Erythroblast (primary cell): ENCODE measurements at regions not wholly inside any gene's neighbourhood (a gene's known extent, or its start where the extent isn't known, plus 50 kb on each side); places are given as distances from the start of the nearest gene placed in this dataset.
A peak's percentile ranks its signal among the peaks of the same experiment; 100 is the strongest.
"Not testable (repeated sequence)": the region's sequence is repeated elsewhere in the genome, so short reads cannot be mapped to it uniquely, and the experiment has no call there.

ENCODE experiments used
- DNase-seq, 2 experiments: peaks; one replicate each; lab custom pipeline; 2025; lab: John Stamatoyannopoulos, UW
- GATA1 ChIP-seq: IDR thresholded peaks from 2 replicates; pipeline ENCODE4 v1.6.1; 2011; ENCODE audit warnings: low read depth, mild to moderate bottlenecking, control low read depth, low read length, moderate library complexity
- POLR2A ChIP-seq: IDR thresholded peaks from 2 replicates; pipeline ENCODE4 v1.6.1; 2011; ENCODE audit warnings: mild to moderate bottlenecking, low read length

DNA sequence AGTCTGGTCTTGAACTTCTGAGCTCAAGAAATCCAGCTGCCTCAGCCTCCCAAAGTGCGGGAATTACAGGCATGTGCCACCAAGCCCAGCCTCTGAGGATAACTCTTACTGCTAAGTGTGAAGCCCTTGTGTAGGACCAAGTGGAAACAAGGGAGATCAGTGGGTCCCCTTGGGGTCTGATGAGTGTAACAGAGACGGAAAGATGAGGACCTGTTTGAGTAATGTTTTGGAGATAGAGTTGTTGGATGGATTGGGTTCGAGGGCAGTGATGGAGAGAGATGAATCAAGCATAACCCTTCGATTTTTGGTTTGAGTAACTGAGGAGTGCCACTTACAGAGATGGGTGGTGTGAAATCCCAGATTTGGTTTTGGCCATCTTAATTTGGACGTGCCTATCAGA lies 378.7 kb downstream of the ANAPC1 start:
- DNase-seq, result not testable (repeated sequence)

DNA sequence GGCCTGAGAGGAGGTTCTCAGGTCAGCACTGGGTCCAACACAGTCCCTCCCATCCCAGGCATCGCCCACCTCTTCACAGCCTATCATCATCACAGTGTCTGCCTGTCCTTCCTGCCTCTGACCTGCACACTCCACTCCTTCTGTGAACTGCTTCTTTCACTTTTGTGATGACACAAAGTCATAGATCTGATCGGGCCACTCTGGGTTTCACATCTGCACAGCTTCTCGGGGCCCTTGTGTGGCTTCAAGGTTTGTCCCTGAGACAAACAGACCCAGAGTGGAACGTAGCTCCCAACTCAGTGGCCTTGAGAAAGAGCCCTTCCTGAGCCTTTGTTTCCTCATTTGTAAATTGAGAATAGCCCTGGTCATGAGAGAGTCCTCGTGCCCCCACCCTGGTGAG lies 377.1 kb downstream of the ANAPC1 start:
- not testable (repeated sequence) for DNase-seq

DNA sequence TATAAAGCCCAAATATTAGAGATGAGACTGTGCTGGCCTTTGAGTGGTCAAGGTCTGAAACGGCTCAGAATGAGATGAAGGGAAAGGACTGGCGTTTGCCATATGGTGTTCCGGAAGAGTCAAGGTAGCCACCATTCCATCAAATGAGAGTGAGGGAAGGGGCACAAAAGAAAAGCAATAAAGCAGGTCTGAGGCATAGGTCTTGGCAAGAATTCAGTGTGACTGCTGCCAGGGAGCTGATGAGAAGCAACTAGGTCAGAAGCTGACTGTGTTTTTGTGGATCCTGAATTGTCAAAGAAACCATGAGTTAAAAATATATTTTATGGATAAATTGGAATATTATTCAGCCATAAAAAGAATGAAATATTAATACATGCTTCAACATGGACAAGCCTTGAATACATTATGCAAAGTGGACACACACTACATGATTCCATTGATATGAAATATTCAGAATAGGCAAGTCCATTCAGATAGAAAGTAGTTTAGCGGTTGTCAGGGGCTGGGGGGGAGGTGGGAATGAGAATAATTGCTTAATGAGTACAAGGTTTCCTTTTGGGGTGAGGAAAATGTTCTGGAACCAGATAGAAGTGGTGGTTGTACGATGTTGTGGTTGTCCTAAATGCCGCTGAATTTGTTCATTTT lies 374.6 kb downstream of the ANAPC1 start:
- DNase-seq, result not testable (repeated sequence)

GRCh38 chr2:111510384-111510783 lies 373.6 kb downstream of the ANAPC1 start:
- not testable (repeated sequence) for DNase-seq

- DNase-seq, result not testable (repeated sequence)
These were observed 372.9 kb downstream of the ANAPC1 start for GRCh38 chr2:111511062-111511461.

DNA sequence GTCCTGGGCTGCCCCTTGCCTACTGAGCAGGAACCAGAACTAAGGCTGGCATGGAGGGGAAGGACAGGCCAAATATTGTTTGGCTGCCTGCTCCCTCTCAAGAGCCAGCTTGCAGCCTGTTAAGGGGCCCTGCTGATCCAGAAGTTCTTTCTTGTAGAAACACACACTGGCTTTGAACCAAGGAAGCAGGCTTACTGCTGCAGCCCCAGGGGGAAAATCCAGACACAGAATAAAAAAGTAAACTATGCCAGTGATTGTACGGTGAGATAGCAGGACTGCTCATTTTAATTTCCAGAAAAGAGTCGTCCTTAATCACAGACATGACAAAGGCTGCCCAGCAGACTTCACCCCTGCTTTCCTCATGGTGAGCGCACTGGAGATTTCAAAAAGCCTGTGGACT lies 371.6 kb downstream of the ANAPC1 start:
- not testable (repeated sequence) for DNase-seq

- DNase-seq, result not testable (repeated sequence)
These were observed 369.9 kb downstream of the ANAPC1 start for GRCh38 chr2:111514138-111514537.

GRCh38 chr2:111517050-111517720 lies 366.8 kb downstream of the ANAPC1 start:
- not testable (repeated sequence) for DNase-seq

DNA sequence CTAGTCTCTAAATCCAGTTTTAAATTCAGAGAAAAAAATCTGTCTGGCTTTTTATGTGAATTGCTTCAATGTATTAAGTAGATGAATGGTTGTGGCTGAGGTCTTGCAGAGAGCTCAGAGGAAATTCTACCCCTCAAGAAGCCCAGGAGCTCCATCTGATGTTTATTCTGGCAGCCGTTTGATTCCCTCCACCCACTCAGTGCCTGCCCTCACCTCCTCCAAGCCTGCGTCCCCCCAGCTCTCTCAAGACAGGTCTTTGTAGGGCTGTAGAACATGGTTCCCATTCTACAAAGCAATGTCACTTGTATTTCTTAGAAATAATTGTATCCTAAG lies 366.3 kb downstream of the ANAPC1 start:
- DNase-seq, result not testable (repeated sequence)

GRCh38 chr2:111519071-111519470 lies 364.9 kb downstream of the ANAPC1 start:
- no peak for DNase-seq
- TF ChIP-seq POLR2A, result no peak

- no peak for DNase-seq
- no peak for TF ChIP-seq POLR2A
- TF ChIP-seq GATA1, result no peak
These were observed 361.7 kb downstream of the ANAPC1 start for GRCh38 chr2:111522231-111522768.

- no peak for DNase-seq
- TF ChIP-seq GATA1 (no peak), POLR2A (no peak)
These were observed 361.0 kb downstream of the ANAPC1 start for GRCh38 chr2:111523009-111523408.

- DNase-seq, result not testable (repeated sequence)
These were observed 359.0 kb downstream of the ANAPC1 start for GRCh38 chr2:111525026-111525425.

DNA sequence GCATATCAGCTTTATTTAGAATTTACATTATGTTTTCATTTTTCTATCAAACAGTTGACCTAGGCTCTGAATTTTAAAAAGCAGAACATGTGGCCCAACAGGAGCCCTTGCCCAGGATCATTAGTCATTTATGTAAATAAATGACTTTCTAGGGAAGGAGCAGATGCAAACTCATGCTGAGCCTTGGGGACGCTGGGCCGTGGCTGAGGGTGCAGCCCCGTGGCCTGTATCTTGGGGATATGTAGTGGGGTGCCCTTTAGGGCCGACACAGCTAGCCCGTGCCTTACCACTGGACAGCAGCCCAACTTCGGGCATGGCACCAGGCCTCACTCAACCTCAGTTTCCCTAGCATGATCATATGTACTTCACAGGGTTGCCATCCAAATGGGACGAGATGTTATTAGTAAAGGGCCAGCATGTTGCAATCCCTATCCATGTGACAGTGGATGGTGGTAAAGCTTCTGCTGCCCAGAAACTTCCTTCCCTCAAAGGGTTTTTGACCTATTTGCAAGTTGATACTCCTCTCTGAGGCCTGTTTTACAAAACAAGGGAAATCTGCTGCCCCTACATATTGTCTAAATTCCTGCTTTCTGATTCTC lies 357.9 kb downstream of the ANAPC1 start:
- DNase-seq, result not testable (repeated sequence)

GRCh38 chr2:111527707-111528400 lies 356.1 kb downstream of the ANAPC1 start:
- not testable (repeated sequence) for DNase-seq

DNA sequence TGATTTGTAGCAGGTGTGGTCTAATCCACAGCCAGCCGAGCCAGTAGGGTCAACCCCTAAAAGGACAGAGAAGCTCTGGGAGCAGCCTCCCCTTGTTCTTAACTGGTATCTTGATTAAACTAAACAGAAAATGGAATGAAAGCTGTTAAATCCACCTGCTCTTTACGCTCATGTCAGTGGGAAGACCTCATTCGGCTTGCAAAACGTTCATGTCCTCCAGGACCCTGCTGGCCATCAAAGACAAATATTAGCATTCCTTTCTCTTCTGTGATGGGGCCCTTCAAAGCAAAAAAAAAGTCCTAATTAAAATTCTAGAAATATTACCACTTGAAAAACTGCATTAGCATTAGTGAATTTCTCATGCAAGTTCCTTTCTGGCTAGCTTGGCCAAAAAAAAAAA lies 355.0 kb downstream of the ANAPC1 start:
- DNase-seq, result not testable (repeated sequence)

DNA sequence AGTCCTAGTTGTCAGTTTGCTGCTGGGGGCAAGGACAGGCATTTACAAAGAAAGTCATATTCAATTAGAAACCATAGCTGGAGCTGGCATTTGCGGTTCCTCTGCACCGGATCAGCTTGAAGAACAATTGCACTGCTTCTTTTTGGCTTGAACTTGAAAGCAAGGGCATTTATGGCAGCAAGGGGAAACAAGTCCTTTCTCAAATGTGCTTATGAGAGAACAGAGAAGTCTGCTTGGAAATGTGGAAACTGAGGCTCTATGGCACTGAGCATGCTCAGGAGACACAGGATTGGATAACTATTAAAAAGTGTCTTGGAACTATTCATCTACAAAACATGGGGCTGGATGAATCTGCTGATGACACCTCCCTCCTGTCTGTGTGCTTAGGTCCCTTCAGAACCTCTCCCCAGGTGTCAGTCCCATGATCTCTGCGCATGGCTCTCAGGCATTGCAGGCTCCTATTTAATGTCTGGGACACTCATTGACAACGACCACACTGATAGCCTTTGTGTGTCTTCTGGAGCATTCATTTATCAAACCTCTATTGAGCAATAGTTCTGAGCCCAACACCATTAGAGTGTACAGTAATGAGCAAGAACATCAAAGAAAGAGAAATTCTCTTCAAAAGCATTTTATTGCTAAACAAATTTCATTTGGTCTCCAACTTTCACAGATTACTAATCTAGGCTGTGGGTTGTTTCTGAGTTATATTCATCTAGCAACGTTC lies 353.6 kb downstream of the ANAPC1 start:
- DNase-seq, result not testable (repeated sequence)

- DNase-seq, result not testable (repeated sequence)
These were observed 351.1 kb downstream of the ANAPC1 start for GRCh38 chr2:111532682-111533556.

DNA sequence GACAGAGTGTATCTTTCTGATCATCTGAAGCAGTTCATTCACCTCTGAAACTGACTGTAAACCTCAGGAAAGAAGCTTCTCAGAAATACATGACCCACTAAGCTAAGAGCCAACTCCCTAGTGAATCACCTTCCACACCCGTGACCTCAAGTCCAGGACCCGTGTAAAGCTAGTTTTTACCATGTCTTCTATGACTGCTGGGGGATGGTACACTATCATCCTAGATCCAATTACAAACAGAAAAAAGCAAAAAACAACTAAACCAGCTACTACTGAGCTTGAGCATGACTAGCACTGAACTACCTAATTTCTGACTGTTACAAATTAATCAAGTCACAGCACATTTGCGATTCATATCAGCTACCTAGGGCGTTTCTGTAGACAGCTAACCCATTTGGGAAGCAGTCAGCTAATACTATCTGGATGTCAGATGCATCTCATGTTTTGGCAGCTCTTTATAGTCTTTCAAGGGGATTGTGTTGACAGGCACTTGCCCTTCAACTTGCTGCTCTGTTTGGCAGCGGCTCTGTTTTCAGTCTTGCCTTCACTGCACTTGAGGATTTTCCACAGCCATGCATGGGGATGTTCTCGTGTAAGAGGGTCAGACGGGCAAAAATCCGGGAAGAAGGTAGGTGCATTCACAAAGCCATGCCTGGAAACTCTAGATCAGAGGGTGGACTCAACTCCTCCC lies 350.3 kb downstream of the ANAPC1 start:
- DNase-seq, result peak; percentile 66 to 76
